Gastroesophageal sphincter (tissue), 3 donors: ENCODE measurements at regions not wholly inside any gene's neighbourhood (a gene's known extent, or its start where the extent isn't known, plus 50 kb on each side); places are given as distances from the start of the nearest gene placed in this dataset.

Source experiments
- CTCF ChIP-seq, 4 experiments: fragments of 200-600 bp in 2 of 4; fragments of 450-650 bp in 2 of 4; sonication (generic) in 1 of 4; IDR thresholded peaks; one replicate each; pipeline ENCODE4 v1.5.1; 2017 to 2019; ENCODE audit warnings: antibody characterized with exemption in 4 of 4, mild to moderate bottlenecking in 2 of 4, moderate library complexity in 2 of 4
- EP300 ChIP-seq: sonication (generic); formaldehyde crosslinking; IDR thresholded peaks from one replicate; pipeline ENCODE4 v1.6.1; 2017; ENCODE audit warnings: antibody characterized with exemption, mild to moderate bottlenecking

- no peak for TF ChIP-seq EP300
- TF ChIP-seq CTCF (IDR thresholded peaks at IDR 0.05): no peak
These were observed 108.4 kb upstream of the RMDN2 start for GRCh38 chr2:37816686-37817085.
